Immature natural killer cell (primary cell): ENCODE measurements at regions not wholly inside any gene's neighbourhood (a gene's known extent, or its start where the extent isn't known, plus 50 kb on each side); places are given as distances from the start of the nearest gene placed in this dataset.
"Not testable (repeated sequence)": the region's sequence is repeated elsewhere in the genome, so short reads cannot be mapped to it uniquely, and the experiment has no call there.

Source experiments
- DNase-seq, 3 donors: peaks; one replicate each; pipeline ENCODE4 v3.0.0; 2022; ENCODE audit warnings: mixed read lengths in 1 of 3
- H3K27ac Mint-ChIP-seq, 6 donors: one replicate each; pipeline ENCODE4 v1.8.0; 2020; ENCODE audit warnings: mixed read lengths in 6 of 6, mild to moderate bottlenecking in 5 of 6, inconsistent platforms in 4 of 6, moderate library complexity in 3 of 6
- H3K27me3 Mint-ChIP-seq, 3 donors: one replicate each; pipeline ENCODE4 v1.8.0; 2020 to 2021; ENCODE audit warnings: low read depth in 3 of 3, mild to moderate bottlenecking in 3 of 3, mixed read lengths in 3 of 3, moderate library complexity in 3 of 3, inconsistent platforms in 1 of 3
- H3K36me3 Mint-ChIP-seq, 3 donors: one replicate each; pipeline ENCODE4 v1.8.0; 2020; ENCODE audit warnings: mixed read lengths in 3 of 3, inconsistent platforms in 2 of 3, mild to moderate bottlenecking in 2 of 3
- H3K4me1 Mint-ChIP-seq, 2 donors: one replicate each; pipeline ENCODE4 v1.8.0; 2020; ENCODE audit warnings: inconsistent platforms in 2 of 2, mild to moderate bottlenecking in 2 of 2, mixed read lengths in 2 of 2, moderate library complexity in 1 of 2
- H3K4me3 Mint-ChIP-seq, 5 donors: one replicate each; pipeline ENCODE4 v1.8.0; 2020; ENCODE audit warnings: mild to moderate bottlenecking in 5 of 5, mixed read lengths in 5 of 5, inconsistent platforms in 3 of 5, moderate library complexity in 3 of 5
- H3K9me3 Mint-ChIP-seq, 6 donors: one replicate each; pipeline ENCODE4 v1.8.0; 2020; ENCODE audit warnings: mild to moderate bottlenecking in 6 of 6, mixed read lengths in 6 of 6, inconsistent platforms in 4 of 6, moderate library complexity in 3 of 6

DNA sequence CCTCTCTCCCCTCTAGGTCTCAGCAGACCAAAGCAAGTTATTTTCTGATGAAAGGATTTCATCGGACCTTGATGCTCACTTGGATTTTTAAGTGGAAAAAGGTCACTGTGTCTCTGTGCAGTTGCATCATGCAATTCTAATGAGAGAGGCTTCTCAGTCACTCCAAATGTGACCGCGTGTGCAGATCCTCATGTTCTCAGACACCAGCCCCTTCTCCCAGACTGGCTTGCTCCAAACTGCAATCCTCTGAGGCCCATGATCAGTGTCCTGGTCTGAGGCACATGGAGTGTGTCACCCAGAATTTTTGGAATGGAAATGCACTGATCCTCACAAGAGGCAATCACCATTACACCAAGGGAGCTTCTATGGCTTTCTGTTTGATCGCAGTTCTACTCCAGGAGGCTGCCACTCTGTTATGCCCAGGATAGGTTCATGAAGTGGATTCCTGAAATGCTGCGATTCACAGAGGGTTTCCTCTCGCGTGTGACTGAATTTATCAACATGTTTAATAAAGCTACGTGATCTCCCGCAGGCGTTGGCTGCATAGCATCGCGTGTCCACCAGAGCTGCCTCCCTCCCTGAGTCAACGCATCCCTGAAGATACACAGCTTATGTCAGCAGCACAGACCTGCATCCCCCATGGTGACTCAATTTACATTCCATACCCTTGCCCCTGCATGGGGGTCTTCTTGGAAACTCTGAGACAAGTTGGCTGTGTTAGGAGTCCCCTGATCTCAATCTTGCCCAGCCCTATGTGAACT is 544.6 kb upstream of the B3GAT1 start:
- no peaks in the 10 kb centered on the region for H3K4me1 Mint-ChIP-seq
- H3K27ac Mint-ChIP-seq = no peak overlapping the region
- peaks cover 0 to 4% (median 2%) of the 10 kb centered on the region in 3 donors for H3K27me3 Mint-ChIP-seq
- H3K9me3 Mint-ChIP-seq = peaks cover 0 to 3% (median 0%) of the 10 kb centered on the region in 6 donors
- H3K36me3 Mint-ChIP-seq = no peaks in the 10 kb centered on the region
- no peak for DNase-seq
- no peak overlapping the region for H3K4me3 Mint-ChIP-seq

DNA sequence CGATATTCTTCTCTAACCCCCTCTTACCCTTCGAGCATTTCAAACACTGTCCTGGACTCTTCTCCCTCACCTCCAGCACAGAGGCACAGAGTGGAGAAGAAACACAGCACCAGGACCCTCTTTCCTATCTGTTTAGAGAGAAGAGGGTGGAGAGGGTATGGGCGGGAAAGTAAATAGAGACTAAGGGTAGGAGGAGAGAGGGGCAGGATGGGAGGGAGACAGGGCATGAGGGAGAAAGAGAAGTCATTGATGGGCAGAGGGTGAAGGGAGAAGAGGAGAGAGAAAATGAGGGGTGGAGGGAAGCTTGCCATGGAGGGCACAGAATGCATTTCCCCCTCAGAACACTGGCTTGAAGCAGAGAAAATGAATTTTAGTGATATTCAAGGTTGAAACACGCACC is 543.9 kb upstream of the B3GAT1 start:
- DNase-seq, H3K9me3 Mint-ChIP-seq, H3K36me3 Mint-ChIP-seq, H3K27ac Mint-ChIP-seq, H3K4me1 Mint-ChIP-seq, H3K27me3 Mint-ChIP-seq, H3K4me3 Mint-ChIP-seq: not testable (repeated sequence)

DNA sequence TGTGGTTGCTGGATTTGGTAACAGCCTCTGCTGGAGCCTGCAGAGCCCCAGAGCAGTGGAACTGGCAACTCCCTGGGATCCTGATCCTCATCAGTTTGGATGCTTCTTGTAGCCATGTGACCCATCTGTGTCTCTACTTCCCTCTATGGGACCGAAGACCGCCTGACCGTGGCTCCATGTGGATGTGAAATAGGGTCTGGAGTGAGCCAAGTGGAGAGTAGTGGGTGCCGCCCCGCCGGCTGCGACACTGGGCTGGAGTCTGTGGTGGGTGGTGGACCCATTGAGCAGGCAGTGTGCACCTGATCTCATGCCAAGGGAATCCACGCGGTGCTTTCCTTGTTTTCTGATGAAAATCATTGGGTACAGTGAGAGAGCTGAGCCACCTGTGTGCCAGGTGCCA is 543.2 kb upstream of the B3GAT1 start:
- H3K4me3 Mint-ChIP-seq = no peak overlapping the region
- peaks cover 0 to 3% (median 0%) of the 10 kb centered on the region in 6 donors for H3K9me3 Mint-ChIP-seq

DNA sequence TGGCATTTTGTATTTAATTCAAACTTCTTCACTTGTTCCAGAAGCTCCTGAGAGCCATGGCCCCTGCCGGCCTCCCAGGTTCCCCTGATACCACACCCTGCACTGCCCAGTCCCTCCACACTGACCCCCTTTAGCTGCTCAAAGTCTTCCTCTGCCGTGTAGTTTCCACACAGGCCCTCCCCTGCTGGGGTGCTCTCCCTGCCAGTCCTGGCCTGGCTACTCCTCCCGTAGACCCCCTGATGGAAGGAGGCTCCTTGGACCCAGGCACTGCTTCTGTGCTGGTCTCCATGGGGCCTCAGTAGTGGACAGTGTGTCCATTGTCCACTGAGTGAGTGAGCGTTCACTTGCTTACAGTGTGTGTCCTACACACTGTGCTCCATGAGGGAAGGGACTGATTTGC is 542.4 kb upstream of the B3GAT1 start:
- not testable (repeated sequence) for H3K4me1 Mint-ChIP-seq, H3K36me3 Mint-ChIP-seq, H3K27me3 Mint-ChIP-seq, H3K4me3 Mint-ChIP-seq, H3K27ac Mint-ChIP-seq, H3K9me3 Mint-ChIP-seq, DNase-seq

More for the DNA sequence above, 543.2 kb upstream of the B3GAT1 start:
- Mint-ChIP-seq H3K27ac (no peak overlapping the region), H3K36me3 (no peaks in the 10 kb centered on the region), H3K27me3 (peaks cover under 1 to 3% (median 2%) of the 10 kb centered on the region in 3 donors), H3K4me1 (no peaks in the 10 kb centered on the region)
- DNase-seq = no peak

DNA sequence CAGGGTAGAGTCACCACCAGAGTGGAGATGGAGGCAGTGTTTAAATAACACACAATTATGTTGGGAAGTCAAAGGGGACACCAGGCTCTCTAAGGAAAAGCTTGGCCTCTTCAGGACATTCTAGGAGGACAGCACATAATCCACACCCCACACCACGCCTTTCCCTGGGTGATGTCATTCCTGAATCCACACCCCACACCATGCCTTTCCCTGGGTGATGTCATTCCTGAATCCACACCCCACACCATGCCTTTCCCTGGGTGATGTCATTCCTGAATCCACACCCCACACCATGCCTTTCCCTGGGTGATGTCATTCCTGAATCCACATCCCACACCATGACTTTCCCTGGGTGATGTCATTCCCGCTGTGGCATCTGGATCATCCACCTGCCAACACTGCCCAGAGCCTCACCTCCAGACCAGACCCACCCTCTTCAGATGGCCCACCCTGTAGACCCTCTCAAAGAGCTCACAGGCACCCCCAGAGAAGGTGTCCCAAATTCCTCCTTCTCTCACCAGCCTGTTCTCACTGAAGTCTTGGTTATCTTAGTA is 541.5 kb upstream of the B3GAT1 start:
- not testable (repeated sequence) for H3K4me3 Mint-ChIP-seq, H3K9me3 Mint-ChIP-seq, H3K36me3 Mint-ChIP-seq, DNase-seq, H3K27me3 Mint-ChIP-seq, H3K27ac Mint-ChIP-seq, H3K4me1 Mint-ChIP-seq

DNA sequence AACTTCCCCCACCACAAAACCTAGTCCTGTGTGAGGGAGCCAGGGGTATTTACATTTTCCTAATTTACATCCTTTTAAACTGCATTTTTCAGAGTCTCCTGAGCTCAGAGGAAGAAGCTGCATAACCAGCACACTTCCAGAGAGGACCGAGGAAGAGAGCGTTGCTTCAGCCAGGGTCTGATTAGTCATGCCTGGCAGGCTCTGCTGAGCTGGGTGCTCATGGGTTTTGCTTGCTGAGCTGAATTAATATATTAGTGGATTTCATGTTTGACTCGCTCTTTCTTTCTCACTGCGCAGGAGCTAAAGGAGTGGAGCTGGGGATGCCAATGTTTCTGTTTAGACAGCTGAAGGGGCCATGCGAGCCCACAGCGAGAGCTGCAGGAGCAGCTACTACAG is 539.3 kb upstream of the B3GAT1 start:
- no peak overlapping the region for H3K4me3 Mint-ChIP-seq
- no peaks in the 10 kb centered on the region for H3K4me1 Mint-ChIP-seq
- H3K36me3 Mint-ChIP-seq = no peaks in the 10 kb centered on the region
- peaks cover 2 to 9% (median 3%) of the 10 kb centered on the region in 3 donors for H3K27me3 Mint-ChIP-seq
- no peak overlapping the region for H3K27ac Mint-ChIP-seq
- no peak for DNase-seq
- peaks cover 0 to 3% (median 0%) of the 10 kb centered on the region in 6 donors for H3K9me3 Mint-ChIP-seq

DNA sequence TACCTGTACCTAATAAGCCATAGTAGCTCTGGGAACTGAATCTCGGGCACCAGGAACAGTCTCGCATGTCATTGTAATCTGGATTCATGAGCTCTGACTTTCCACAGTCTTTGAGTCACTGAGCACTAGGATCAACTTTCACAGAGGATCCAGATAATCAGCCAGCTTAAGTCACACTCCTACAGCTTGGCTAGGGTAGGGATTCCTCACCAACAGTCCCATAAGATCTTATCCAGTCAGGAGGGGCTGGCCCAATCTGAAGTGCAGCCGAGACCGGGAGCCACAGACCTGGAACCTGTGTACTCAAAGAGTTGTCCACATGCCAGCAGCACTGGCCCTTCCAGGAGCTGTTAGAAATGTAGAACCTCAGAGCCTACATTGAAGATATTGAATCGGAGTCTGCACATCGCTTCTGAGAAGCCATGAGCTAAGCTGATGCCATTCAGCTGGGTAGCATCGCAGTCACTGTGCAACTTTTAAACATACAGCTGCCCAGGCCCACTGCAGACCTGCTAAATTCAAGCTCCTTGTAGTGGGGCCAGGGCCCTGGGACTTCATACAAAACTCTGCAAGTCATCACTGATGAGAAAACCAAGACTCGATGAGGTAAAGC is 538.8 kb upstream of the B3GAT1 start:
- no peak for DNase-seq
- H3K9me3 Mint-ChIP-seq = peaks cover 0 to 3% (median 0%) of the 10 kb centered on the region in 6 donors
- H3K27me3 Mint-ChIP-seq = peaks cover 2 to 9% (median 3%) of the 10 kb centered on the region in 3 donors
- H3K36me3 Mint-ChIP-seq = no peaks in the 10 kb centered on the region
- no peak overlapping the region for H3K27ac Mint-ChIP-seq
- H3K4me3 Mint-ChIP-seq = no peak overlapping the region
- no peaks in the 10 kb centered on the region for H3K4me1 Mint-ChIP-seq

DNA sequence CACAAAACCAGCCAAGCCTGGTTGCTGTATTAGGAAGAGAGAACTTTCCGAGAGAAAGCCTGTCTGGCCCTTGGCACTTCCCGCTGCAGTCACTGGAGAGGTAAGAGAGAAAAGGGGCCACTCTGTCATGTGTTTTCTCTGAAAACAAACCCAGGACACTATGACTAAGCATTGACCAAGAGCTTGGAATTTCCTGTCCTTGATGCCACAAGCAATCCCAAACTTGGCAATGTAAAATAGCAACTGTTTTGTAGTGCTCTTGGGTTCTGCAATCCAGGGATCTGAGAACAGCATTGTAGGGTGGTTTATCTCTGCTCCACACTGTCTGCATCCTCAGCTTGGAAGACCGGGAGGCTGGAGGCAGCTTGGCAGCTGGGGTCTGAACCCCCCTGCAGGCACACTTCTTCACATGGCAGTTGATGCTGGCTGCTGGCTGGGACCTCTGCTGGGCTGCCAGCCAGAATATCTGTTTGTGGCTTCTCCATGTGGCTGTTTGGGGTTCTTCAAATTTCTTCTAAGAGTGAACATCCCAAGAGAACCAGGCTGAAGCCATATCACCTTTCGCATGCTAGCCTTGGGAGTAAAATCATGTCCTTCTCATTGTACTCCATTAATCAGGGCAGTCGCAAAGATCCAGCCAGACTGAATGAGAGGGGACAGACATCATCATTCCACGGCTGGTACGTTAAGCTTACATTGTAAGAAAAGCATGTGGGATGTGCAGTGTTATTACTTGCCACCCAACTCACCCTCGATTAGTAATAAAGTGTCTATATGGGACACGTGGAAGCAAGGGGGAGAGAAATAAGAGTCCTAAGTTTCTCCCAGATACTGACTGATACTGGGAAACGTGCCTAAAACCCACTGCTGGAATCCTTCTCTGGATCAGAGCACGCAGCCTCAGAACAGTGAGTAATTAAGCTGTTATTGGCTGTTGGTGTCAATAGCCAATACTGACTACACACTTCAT is 537.4 kb upstream of the B3GAT1 start:
- no peaks in the 10 kb centered on the region for H3K4me1 Mint-ChIP-seq
- no peaks in the 10 kb centered on the region for H3K36me3 Mint-ChIP-seq
- peaks cover 0 to 3% (median 0%) of the 10 kb centered on the region in 6 donors for H3K9me3 Mint-ChIP-seq
- no peak for DNase-seq
- H3K27me3 Mint-ChIP-seq = peaks cover 3 to 9% (median 4%) of the 10 kb centered on the region in 3 donors
- H3K27ac Mint-ChIP-seq = no peak overlapping the region
- H3K4me3 Mint-ChIP-seq = no peak overlapping the region

DNA sequence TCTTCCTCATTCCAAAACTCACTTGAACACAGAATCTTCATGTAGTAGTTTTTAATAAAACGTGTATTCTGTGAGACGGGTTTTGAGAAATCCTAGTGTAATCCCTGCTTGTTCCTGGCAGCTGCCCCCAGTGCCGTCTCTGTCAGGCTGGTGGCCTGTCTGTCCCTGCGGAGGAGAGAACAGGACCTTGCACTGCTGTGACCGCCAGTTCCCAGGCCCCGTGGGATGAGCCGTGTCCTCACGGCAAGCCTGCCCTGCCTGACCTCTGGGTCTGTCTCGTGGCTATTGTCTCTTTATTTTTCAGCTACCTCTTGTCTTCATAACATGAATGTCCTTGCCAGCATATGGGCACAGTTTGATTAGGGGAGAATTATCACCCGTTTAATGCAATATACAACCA is 535.5 kb upstream of the B3GAT1 start:
- H3K36me3 Mint-ChIP-seq = no peaks in the 10 kb centered on the region
- H3K4me1 Mint-ChIP-seq = no peaks in the 10 kb centered on the region
- H3K4me3 Mint-ChIP-seq = no peak overlapping the region
- DNase-seq = no peak
- no peaks in the 10 kb centered on the region for H3K9me3 Mint-ChIP-seq
- no peak overlapping the region for H3K27ac Mint-ChIP-seq
- peaks cover 3 to 9% (median 4%) of the 10 kb centered on the region in 3 donors for H3K27me3 Mint-ChIP-seq

DNA sequence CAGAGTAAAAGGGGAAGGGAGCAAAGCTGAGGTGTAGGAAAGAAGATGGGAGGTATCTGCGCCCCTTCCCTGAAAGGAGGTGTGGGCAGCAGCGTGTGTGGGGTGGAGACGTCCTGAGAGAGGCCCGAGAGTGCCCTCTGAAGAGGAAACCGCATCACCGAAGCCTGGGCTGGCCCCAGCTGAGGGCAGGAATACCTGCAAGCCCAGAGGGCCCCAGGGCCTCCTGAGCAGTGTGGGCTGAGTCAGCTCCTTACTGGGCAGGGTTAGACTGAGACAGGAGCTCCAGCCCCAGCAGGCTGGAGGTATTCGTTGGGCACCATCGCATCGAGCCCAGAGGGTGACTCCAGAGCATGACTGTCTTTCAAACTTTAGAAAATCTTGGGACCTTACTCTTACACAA is 534.0 kb upstream of the B3GAT1 start:
- peaks cover 3 to 9% (median 4%) of the 10 kb centered on the region in 3 donors for H3K27me3 Mint-ChIP-seq

DNA sequence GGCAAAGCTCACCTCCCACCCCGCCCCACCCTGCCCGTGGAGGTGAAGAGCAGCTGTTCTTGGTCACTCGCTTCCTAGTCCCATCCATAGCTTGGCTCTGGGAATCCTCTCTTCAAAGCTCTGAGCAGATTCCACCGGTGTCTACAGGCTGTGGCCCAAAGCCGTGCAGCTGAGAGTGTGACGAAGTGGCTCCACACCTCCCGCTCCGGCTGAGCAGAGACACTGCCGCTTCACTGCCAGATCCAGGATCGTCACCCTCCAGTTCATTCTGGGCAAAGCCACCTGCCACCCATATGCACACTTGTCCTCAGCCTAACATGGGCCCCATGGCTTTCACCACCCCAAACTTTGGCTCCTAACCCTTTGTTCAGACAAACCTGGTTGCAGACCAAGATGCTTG is 532.9 kb upstream of the B3GAT1 start:
- peaks cover 2 to 9% (median 3%) of the 10 kb centered on the region in 3 donors for H3K27me3 Mint-ChIP-seq
- H3K36me3 Mint-ChIP-seq = no peaks in the 10 kb centered on the region
- H3K9me3 Mint-ChIP-seq = no peaks in the 10 kb centered on the region
- no peaks in the 10 kb centered on the region for H3K4me1 Mint-ChIP-seq
- no peak for DNase-seq
- H3K27ac Mint-ChIP-seq = no peak overlapping the region
- no peak overlapping the region for H3K4me3 Mint-ChIP-seq

More for the DNA sequence above, 534.0 kb upstream of the B3GAT1 start:
- H3K9me3 Mint-ChIP-seq = no peaks in the 10 kb centered on the region
- no peak overlapping the region for H3K27ac Mint-ChIP-seq
- H3K4me3 Mint-ChIP-seq = no peak overlapping the region
- no peaks in the 10 kb centered on the region for H3K4me1 Mint-ChIP-seq
- DNase-seq = no peak
- no peaks in the 10 kb centered on the region for H3K36me3 Mint-ChIP-seq

DNA sequence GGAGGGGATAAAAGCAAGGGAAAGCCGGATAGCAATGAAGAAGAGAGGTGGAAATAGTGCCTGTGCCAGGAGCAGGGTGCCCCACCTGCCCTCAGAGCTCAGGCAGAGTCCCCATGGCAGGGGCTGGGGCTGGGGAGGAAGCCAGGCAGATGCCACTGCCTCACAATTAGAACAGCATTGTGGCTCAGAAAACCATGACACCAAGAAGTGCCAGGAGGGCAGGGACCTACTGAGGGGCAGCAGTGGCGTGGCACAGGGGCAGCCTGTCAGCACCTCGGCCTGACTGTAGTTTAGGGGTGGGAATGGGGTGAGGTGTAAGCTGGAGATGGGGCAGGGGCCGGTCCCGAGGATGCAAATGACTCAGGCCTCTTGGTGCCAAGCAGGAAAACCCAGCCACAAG is 532.1 kb upstream of the B3GAT1 start:
- no peak overlapping the region for H3K4me3 Mint-ChIP-seq
- no peak overlapping the region for H3K27ac Mint-ChIP-seq
- H3K4me1 Mint-ChIP-seq = no peaks in the 10 kb centered on the region
- H3K9me3 Mint-ChIP-seq = no peaks in the 10 kb centered on the region
- DNase-seq = no peak
- no peaks in the 10 kb centered on the region for H3K36me3 Mint-ChIP-seq
- H3K27me3 Mint-ChIP-seq = peaks cover 2 to 9% (median 3%) of the 10 kb centered on the region in 3 donors

DNA sequence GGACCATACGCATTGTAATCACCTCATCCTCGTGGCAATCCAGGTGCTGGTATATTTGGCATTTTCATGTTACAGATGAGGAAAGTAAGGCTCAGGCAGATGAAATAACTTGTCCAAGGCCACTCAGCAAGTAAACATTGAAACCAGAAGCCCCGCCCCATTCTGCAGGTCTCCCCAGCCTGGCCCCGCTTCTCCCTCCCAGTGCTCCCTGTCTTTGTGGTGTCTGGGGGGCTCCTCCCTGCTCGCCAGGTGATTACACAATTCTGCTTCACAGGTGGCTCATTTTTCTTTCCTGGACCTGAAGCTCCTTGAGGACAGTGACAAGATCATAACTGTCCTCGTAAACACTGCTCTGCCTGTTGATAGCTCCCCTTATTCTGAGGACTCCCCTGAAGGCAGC is 531.5 kb upstream of the B3GAT1 start:
- Mint-ChIP-seq H3K4me3 (no peak overlapping the region), H3K36me3 (no peaks in the 10 kb centered on the region), H3K4me1 (no peaks in the 10 kb centered on the region), H3K9me3 (no peaks in the 10 kb centered on the region), H3K27ac (no peak overlapping the region), H3K27me3 (peaks cover 2 to 9% (median 3%) of the 10 kb centered on the region in 3 donors)
- no peak for DNase-seq

DNA sequence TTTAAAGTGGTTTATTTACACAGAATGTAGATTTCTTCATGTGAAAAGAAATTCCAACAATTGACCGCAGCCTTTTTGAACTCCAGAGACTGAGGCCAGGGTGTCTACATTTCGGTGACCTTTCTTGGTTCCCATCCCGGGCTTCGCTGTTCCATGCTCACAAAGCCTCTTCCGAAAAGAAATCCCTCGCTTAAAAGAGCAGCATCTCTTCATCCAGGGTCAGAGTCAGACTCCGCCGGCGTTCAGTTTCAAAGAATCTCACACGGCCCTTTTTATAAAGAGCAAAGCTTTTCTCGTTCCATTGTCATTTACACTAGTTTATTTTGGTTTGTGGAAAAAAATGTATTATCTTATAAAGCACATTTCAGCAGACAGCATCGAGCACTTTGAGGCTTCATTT is 530.6 kb upstream of the B3GAT1 start:
- Mint-ChIP-seq H3K4me1 (no peaks in the 10 kb centered on the region), H3K4me3 (no peak overlapping the region), H3K27ac (no peak overlapping the region), H3K9me3 (no peaks in the 10 kb centered on the region), H3K36me3 (no peaks in the 10 kb centered on the region), H3K27me3 (peaks cover 0 to 8% (median 2%) of the 10 kb centered on the region in 3 donors)
- DNase-seq = no peak
